ENCODE measurements at regions not wholly inside any gene's neighbourhood (a gene's known extent, or its start where the extent isn't known, plus 50 kb on each side); places are given as distances from the start of the nearest gene placed in this dataset.

DNA sequence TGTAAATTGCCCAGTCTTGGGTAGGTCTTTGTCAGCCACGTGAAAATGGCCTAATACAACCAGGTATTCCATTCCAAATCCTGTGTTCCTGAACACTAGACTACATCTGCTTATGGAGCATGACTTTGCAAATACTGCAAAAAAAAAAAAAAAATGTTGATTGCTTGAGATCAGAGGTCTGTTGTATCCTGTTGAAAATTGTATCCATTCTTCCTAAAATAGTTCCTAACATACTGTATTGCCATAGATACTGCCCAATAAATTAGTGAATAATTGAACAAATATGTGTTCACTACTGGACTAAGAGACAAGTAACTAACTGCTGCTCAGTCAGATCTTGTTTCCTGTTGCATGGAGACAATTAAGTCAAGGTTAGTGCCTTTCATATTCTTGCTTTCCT, 164.3 kb upstream of the PABPC4L start:
- TF ChIP-seq, protein P1, sequence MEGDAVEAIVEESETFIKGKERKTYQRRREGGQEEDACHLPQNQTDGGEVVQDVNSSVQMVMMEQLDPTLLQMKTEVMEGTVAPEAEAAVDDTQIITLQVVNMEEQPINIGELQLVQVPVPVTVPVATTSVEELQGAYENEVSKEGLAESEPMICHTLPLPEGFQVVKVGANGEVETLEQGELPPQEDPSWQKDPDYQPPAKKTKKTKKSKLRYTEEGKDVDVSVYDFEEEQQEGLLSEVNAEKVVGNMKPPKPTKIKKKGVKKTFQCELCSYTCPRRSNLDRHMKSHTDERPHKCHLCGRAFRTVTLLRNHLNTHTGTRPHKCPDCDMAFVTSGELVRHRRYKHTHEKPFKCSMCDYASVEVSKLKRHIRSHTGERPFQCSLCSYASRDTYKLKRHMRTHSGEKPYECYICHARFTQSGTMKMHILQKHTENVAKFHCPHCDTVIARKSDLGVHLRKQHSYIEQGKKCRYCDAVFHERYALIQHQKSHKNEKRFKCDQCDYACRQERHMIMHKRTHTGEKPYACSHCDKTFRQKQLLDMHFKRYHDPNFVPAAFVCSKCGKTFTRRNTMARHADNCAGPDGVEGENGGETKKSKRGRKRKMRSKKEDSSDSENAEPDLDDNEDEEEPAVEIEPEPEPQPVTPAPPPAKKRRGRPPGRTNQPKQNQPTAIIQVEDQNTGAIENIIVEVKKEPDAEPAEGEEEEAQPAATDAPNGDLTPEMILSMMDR (IDR thresholded peaks at IDR 0.05; ENCODE audit: insufficient read depth, low read depth, low read length) = no peak
- no peak for TF ChIP-seq EZH2 (IDR thresholded peaks at IDR 0.05; ENCODE audit: insufficient read depth, low read length)

Measured in astrocyte (in vitro differentiated cells and primary cell).